DND-41 (cell line): ENCODE measurements at regions not wholly inside any gene's neighbourhood (a gene's known extent, or its start where the extent isn't known, plus 50 kb on each side); places are given as distances from the start of the nearest gene placed in this dataset.

Experiments
- ATAC-seq: fragments of 200-7000 bp; cut with Tn5 transposase; 3 replicates; pipeline ENCODE4 v1.9.1; 2021; ENCODE audit warnings: low read depth; ENCODE audit not compliant: insufficient read depth
- DNase-seq: peaks from one replicate; pipeline ENCODE4 v3.0.0-alpha.2; 2020
- H2AFZ ChIP-seq: 2 replicates; pipeline ENCODE4 v1.6.0; 2012; ENCODE audit warnings: low read depth, low read length
- H3K27ac ChIP-seq: 2 replicates; pipeline ENCODE4 v1.5.1; 2012; ENCODE audit warnings: low read length, inconsistent platforms
- H3K27me3 ChIP-seq: fragments of 200-600 bp; sonication (generic); 2 replicates; pipeline ENCODE4 v1.6.0; 2012; ENCODE audit warnings: low read length, mild to moderate bottlenecking, inconsistent platforms; ENCODE audit not compliant: insufficient read depth, poor library complexity
- H3K36me3 ChIP-seq: 2 replicates; pipeline ENCODE4 v1.5.1; 2012; ENCODE audit warnings: low read length, inconsistent platforms; ENCODE audit not compliant: insufficient read depth
- H3K4me1 ChIP-seq: 2 replicates; pipeline ENCODE4 v1.5.1; 2012; ENCODE audit warnings: mild to moderate bottlenecking, low read length; ENCODE audit not compliant: insufficient read depth
- H3K4me2 ChIP-seq: 2 replicates; pipeline ENCODE4 v1.6.0; 2012; ENCODE audit warnings: mild to moderate bottlenecking, moderate library complexity, low read length, inconsistent platforms; ENCODE audit not compliant: insufficient read depth
- H3K4me3 ChIP-seq, 2 experiments: fragments of 200-600 bp in 1 of 2; shearing (Covaris generic) in 1 of 2; 2 replicates each; pipeline ENCODE4 v1.5.1; 2012 to 2016; ENCODE audit warnings: inconsistent platforms in 2 of 2, low read length in 2 of 2, mild to moderate bottlenecking in 2 of 2, low read depth in 1 of 2, moderate library complexity in 1 of 2
- H3K79me2 ChIP-seq: 2 replicates; pipeline ENCODE4 v1.6.0; 2012; ENCODE audit warnings: low read length, inconsistent platforms; ENCODE audit not compliant: insufficient read depth
- H3K9ac ChIP-seq: 2 replicates; pipeline ENCODE4 v1.6.0; 2012; ENCODE audit warnings: low read depth, mild to moderate bottlenecking, inconsistent platforms, low read length, moderate library complexity
- H3K9me3 ChIP-seq: 2 replicates; pipeline ENCODE4 v1.5.1; 2012; ENCODE audit warnings: low read length, moderate library complexity, mild to moderate bottlenecking, inconsistent platforms; ENCODE audit not compliant: insufficient read depth, severe bottlenecking
- H4K20me1 ChIP-seq: 2 replicates; pipeline ENCODE4 v1.6.0; 2012; ENCODE audit warnings: low read length; ENCODE audit not compliant: insufficient read depth
- CTCF ChIP-seq: IDR thresholded peaks from 2 replicates; pipeline ENCODE4 v1.5.1; 2012; ENCODE audit warnings: borderline replicate concordance, low read length, moderate library complexity, mild to moderate bottlenecking; ENCODE audit not compliant: poor library complexity, severe bottlenecking; ENCODE audit errors: extremely low read depth
- EZH2 ChIP-seq: IDR thresholded peaks from 3 replicates; pipeline ENCODE4 v1.6.1; 2012; ENCODE audit warnings: borderline replicate concordance, low read depth, mild to moderate bottlenecking, moderate library complexity, low read length, inconsistent platforms; ENCODE audit not compliant: severe bottlenecking

GRCh38 chr5:85663708-85664031 lies 954.1 kb upstream of the COX7C start:
- no peak overlapping the region for H2AFZ ChIP-seq

DNA sequence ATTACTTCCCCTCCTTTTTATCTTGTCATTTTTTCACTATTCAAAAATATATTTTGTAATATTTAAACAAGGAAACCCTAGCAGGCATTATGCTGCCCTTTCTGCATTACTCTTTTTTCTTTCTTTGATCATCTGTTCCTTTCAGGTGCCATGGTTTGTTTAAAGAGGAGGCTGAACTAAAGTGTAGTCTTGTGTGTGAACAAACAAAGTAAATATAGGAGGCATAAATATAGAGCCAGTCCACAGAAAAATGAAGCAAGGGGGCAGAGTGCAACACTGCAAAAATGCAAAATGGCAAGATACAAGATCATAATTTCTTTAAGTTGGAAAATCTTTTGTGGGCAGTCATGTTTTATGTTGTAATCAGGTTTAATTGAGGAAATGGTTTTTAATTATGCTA lies 947.3 kb upstream of the COX7C start:
- no peak for DNase-seq
- no peaks in the 10 kb centered on the region for H3K4me1 ChIP-seq
- H4K20me1 ChIP-seq: no peaks in the 10 kb centered on the region
- H3K79me2 ChIP-seq: no peaks in the 10 kb centered on the region
- no peaks in the 10 kb centered on the region for H3K27me3 ChIP-seq
- H2AFZ ChIP-seq: no peak overlapping the region
- no peak overlapping the region for H3K4me3 ChIP-seq
- no peaks in the 10 kb centered on the region for H3K9me3 ChIP-seq
- no peak overlapping the region for H3K9ac ChIP-seq
- no peaks in the 10 kb centered on the region for H3K36me3 ChIP-seq
- no peak overlapping the region for H3K27ac ChIP-seq
- H3K4me2 ChIP-seq: no peak overlapping the region
- ATAC-seq: no peak
- TF ChIP-seq CTCF: no peak
- no peak for TF ChIP-seq EZH2

More at GRCh38 chr5:85663708-85664031, 954.1 kb upstream of the COX7C start:
- Histone ChIP-seq H3K27me3 (no peaks in the 10 kb centered on the region), H3K4me2 (no peak overlapping the region), H3K4me1 (no peaks in the 10 kb centered on the region), H3K79me2 (no peaks in the 10 kb centered on the region), H3K9ac (no peak overlapping the region), H4K20me1 (no peaks in the 10 kb centered on the region), H3K36me3 (no peaks in the 10 kb centered on the region), H3K9me3 (no peaks in the 10 kb centered on the region), H3K4me3 (no peak overlapping the region), H3K27ac (no peak overlapping the region)
- no peak for ATAC-seq
- no peak for DNase-seq
- no peak for TF ChIP-seq EZH2

DNA sequence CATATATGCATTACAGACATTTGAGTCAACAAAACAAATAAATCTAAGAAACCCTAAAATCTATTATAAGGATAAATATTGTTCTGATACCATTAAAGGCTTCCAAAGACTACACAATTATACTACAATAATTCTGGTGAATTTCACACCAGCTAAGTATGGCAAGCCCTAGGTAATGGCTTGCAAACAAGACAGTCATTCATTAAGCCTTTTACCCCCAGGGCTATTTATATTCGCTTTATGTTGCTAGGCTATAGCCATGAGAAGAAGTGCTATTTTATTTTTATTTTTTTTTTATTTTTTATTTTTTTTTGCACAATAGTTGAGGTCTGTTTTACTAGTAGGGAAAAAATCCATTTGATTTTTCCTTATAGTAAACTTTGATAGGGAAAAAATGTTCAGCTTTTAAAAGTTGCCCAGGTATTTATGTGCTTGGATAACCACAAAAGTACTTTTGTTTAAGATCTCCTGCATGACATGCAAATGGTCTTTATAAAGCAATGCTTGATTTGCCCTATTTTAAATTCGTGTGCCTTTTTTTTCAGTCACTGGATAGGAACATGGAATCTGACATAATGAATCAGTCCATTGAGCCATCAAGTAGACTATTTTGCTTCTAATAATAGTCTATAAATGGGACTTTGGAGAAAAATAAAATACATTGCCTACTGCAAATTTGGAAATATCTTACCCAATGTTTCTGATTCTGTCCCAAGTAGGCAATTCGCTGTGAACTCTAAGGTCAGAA lies 946.3 kb upstream of the COX7C start:
- no peak overlapping the region for H3K4me3 ChIP-seq
- no peaks in the 10 kb centered on the region for H3K36me3 ChIP-seq
- no peaks in the 10 kb centered on the region for H3K9me3 ChIP-seq
- no peak overlapping the region for H3K27ac ChIP-seq
- TF ChIP-seq CTCF (no peak), EZH2 (no peak)
- DNase-seq: no peak
- H3K79me2 ChIP-seq: no peaks in the 10 kb centered on the region
- ATAC-seq: no peak
- no peaks in the 10 kb centered on the region for H3K4me1 ChIP-seq
- no peak overlapping the region for H2AFZ ChIP-seq
- no peaks in the 10 kb centered on the region for H4K20me1 ChIP-seq
- no peaks in the 10 kb centered on the region for H3K27me3 ChIP-seq
- no peak overlapping the region for H3K9ac ChIP-seq
- H3K4me2 ChIP-seq: no peak overlapping the region

DNA sequence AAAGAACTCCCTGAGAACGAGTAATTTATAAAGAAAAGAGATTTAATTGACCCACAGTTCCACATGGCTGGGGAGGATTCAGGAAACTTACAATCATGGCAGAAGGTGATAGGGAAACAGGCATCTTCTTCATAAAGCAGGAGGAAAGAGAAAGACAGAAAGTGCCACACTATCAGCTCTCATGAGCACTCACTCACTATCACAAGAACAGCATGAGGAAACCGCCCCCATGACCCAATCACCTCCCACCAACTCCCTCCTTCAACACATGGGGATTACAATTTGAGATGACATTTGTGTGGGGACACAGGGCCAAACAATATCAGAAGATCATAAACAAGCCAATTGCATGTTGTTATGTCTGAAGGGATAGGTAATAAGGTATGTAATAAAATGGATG lies 935.9 kb upstream of the COX7C start:
- H3K4me2 ChIP-seq: no peak overlapping the region
- H3K36me3 ChIP-seq: no peaks in the 10 kb centered on the region
- no peaks in the 10 kb centered on the region for H3K79me2 ChIP-seq
- no peak for TF ChIP-seq EZH2
- no peak for TF ChIP-seq CTCF
- H3K9me3 ChIP-seq: no peaks in the 10 kb centered on the region
- ATAC-seq (no peak), DNase-seq (no peak)
- H2AFZ ChIP-seq: no peak overlapping the region
- no peaks in the 10 kb centered on the region for H4K20me1 ChIP-seq
- no peaks in the 10 kb centered on the region for H3K4me1 ChIP-seq
- H3K27ac ChIP-seq: no peak overlapping the region
- H3K27me3 ChIP-seq: no peaks in the 10 kb centered on the region
- H3K9ac ChIP-seq: no peak overlapping the region
- no peak overlapping the region for H3K4me3 ChIP-seq
